Nephron progenitor cell (in vitro differentiated cells): ENCODE measurements at regions not wholly inside any gene's neighbourhood (a gene's known extent, or its start where the extent isn't known, plus 50 kb on each side); places are given as distances from the start of the nearest gene placed in this dataset.

Experiments
- DNase-seq: peaks from one replicate; pipeline ENCODE4 v3.0.0; 2021
- H3K27ac Mint-ChIP-seq: 2 replicates; pipeline ENCODE4 v1.8.0; 2021; ENCODE audit warnings: mild to moderate bottlenecking, moderate library complexity, mixed read lengths
- H3K27me3 Mint-ChIP-seq: 2 replicates; pipeline ENCODE4 v1.8.0; 2021; ENCODE audit warnings: mild to moderate bottlenecking, low read depth, mixed read lengths; ENCODE audit not compliant: poor library complexity
- H3K36me3 Mint-ChIP-seq: 2 replicates; pipeline ENCODE4 v1.8.0; 2021; ENCODE audit warnings: low read depth, mixed read lengths
- H3K4me1 Mint-ChIP-seq: 2 replicates; pipeline ENCODE4 v1.8.0; 2021; ENCODE audit warnings: mixed read lengths
- H3K4me3 Mint-ChIP-seq: 2 replicates; pipeline ENCODE4 v1.8.0; 2021; ENCODE audit warnings: mild to moderate bottlenecking, moderate library complexity, mixed read lengths
- H3K9me3 Mint-ChIP-seq: 2 replicates; pipeline ENCODE4 v1.8.0; 2021; ENCODE audit warnings: mild to moderate bottlenecking, moderate library complexity, mixed read lengths
- TF ChIP-seq, protein P1 (sequence below): fragments of 200-600 bp; sonication (generic); IDR thresholded peaks from 2 replicates; pipeline ENCODE4 v1.5.0; 2021; ENCODE audit warnings: antibody characterized with exemption

DNA sequence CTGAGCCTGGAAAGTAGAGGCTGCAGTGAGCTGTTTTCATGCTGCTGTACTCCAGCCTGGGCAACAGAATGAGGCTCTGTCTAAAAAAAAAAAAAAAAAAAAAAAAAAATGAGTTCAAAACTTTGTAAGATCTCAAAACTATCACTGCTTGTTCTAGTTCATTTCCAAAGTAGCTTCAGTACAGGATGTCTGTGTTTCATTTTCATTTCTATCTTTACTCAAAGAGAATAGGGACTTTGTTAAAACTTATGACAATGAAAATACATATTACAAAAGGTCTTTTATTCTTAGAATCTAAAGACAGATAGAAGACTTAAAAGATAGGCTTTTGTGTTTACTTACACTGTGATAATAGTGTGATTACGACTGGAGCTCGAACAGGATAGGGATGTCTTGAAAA is 709.7 kb downstream of the ADGRL2 start:
- H3K27me3 Mint-ChIP-seq: peaks cover 2% of the 10 kb centered on the region
- no peak overlapping the region for H3K4me3 Mint-ChIP-seq
- H3K9me3 Mint-ChIP-seq: no peaks in the 10 kb centered on the region
- no peaks in the 10 kb centered on the region for H3K36me3 Mint-ChIP-seq
- no peak overlapping the region for H3K27ac Mint-ChIP-seq
- no peak for DNase-seq
- no peaks in the 10 kb centered on the region for H3K4me1 Mint-ChIP-seq
- TF ChIP-seq, protein P1, sequence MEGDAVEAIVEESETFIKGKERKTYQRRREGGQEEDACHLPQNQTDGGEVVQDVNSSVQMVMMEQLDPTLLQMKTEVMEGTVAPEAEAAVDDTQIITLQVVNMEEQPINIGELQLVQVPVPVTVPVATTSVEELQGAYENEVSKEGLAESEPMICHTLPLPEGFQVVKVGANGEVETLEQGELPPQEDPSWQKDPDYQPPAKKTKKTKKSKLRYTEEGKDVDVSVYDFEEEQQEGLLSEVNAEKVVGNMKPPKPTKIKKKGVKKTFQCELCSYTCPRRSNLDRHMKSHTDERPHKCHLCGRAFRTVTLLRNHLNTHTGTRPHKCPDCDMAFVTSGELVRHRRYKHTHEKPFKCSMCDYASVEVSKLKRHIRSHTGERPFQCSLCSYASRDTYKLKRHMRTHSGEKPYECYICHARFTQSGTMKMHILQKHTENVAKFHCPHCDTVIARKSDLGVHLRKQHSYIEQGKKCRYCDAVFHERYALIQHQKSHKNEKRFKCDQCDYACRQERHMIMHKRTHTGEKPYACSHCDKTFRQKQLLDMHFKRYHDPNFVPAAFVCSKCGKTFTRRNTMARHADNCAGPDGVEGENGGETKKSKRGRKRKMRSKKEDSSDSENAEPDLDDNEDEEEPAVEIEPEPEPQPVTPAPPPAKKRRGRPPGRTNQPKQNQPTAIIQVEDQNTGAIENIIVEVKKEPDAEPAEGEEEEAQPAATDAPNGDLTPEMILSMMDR: no peak

DNA sequence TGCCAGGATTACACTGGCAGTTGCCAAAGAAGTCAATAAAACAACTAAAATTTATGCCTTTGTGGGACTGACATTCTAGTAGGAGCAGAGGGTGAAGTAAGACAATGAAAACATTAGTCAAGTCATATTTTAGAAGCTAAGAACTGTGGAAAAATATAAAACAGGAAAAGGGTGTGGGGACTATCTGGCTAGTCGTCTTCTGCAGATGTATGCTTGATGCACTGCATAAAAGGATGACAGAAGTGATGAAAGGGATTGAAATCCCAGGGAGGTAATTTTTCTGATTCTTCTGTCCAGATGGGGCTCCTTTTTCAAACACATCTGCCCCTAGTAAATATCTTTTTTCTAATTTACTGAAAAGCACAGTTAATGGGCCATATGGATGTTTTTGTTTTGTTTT is 706.3 kb downstream of the ADGRL2 start:
- Mint-ChIP-seq H3K4me1 (peaks cover 12% of the 10 kb centered on the region), H3K9me3 (no peaks in the 10 kb centered on the region), H3K36me3 (no peaks in the 10 kb centered on the region), H3K4me3 (no peak overlapping the region), H3K27me3 (no peaks in the 10 kb centered on the region), H3K27ac (no peak overlapping the region)
- DNase-seq: no peak
- TF ChIP-seq, protein P1: no peak

DNA sequence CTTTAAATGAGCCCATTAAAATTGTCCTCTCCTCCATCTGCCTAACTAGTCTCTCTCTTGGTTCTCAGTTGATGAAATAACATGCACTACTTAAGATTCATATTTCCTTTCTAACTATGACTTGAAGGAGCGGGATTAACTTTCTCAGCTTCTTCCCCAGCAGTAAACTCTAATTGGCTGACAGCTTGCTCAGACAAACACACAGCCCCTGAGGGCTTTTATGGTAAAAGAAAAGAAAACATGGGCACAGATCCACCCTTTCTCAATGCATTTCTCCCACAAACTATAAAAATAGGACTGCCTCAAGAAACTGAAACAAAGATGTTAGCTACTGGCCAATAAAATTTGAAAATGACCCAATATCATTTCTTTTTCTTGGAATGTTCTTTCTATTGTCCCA is 703.1 kb downstream of the ADGRL2 start:
- TF ChIP-seq, protein P1: no peak
- no peak overlapping the region for H3K4me3 Mint-ChIP-seq
- no peak overlapping the region for H3K27ac Mint-ChIP-seq

DNA sequence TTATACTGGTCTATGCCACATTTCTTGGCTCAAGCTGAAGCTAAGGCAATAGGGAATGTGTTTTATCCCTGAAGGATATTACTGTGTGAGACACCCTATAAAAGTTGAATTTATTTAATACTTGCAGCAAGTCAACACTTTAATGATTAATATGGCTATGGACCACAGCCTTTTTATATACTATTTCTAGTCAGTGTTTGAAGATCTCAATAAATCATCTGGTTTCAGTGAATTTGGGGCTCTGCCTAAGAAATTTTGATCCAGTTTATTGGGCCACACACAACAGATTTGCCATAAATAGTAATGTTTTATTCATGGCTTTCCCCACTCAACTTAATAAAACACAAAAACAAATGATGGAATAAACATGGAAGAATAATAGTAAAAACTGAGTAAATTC is 698.3 kb downstream of the ADGRL2 start:
- Mint-ChIP-seq H3K4me3 (no peak overlapping the region), H3K9me3 (peaks cover 34% of the 10 kb centered on the region), H3K36me3 (peaks cover 27% of the 10 kb centered on the region), H3K27me3 (peaks cover 4% of the 10 kb centered on the region), H3K4me1 (peaks cover 8% of the 10 kb centered on the region), H3K27ac (no peak overlapping the region)
- DNase-seq: no peak
- TF ChIP-seq, protein P1: no peak

More for the DNA sequence above, 703.1 kb downstream of the ADGRL2 start:
- Mint-ChIP-seq H3K9me3 (no peaks in the 10 kb centered on the region), H3K36me3 (no peaks in the 10 kb centered on the region), H3K4me1 (peaks cover 12% of the 10 kb centered on the region), H3K27me3 (no peaks in the 10 kb centered on the region)
- no peak for DNase-seq

DNA sequence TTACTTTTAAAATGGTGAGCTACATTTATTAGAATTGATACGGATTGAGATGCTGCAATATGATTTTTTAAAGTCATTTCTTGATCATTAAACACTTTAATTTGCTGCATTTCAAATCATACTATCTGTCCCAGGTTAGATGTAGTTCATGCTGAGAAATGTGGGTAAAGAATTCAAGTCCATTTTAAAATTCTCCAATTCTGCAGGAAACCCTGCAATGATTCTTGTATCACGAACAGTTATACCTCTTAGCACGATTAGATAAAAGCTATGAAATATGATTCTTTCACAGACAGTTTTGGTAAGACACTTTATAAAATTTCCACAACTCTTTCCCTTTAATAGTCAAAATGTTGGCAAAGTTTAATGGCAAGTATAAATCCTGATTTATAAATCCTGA is 693.4 kb downstream of the ADGRL2 start:
- peaks cover 30% of the 10 kb centered on the region for H3K36me3 Mint-ChIP-seq
- no peak overlapping the region for H3K4me3 Mint-ChIP-seq
- H3K27me3 Mint-ChIP-seq: peaks cover 4% of the 10 kb centered on the region
- peaks cover 46% of the 10 kb centered on the region for H3K9me3 Mint-ChIP-seq
- H3K27ac Mint-ChIP-seq: no peak overlapping the region
- TF ChIP-seq, protein P1: no peak
- peaks cover 8% of the 10 kb centered on the region for H3K4me1 Mint-ChIP-seq
- no peak for DNase-seq

DNA sequence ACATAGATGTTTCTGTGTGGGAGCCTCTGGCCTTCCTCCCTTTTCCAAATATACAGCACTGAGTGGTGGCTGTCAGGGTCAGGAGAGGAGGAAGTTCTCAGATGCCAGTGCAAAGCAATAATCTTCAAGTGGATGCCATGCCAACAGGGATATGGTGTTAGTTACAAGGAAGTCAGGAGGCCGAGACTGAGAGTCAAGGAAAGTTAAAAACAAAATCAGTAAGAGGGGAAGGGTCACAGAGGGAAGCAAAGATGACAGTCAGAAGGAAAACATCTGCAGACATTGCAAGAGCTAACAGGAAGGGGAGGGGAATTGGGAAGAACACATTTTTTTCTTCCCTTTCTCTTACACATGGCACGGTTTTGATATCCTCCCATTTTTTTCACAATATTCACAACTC is 691.4 kb downstream of the ADGRL2 start:
- H3K27me3 Mint-ChIP-seq: peaks cover 4% of the 10 kb centered on the region
- peak overlapping the region; percentile 85 for H3K27ac Mint-ChIP-seq
- H3K36me3 Mint-ChIP-seq: peaks cover 28% of the 10 kb centered on the region
- H3K4me3 Mint-ChIP-seq: no peak overlapping the region
- peaks cover 8% of the 10 kb centered on the region for H3K4me1 Mint-ChIP-seq
- no peak for DNase-seq
- TF ChIP-seq, protein P1: no peak
- H3K9me3 Mint-ChIP-seq: peaks cover 44% of the 10 kb centered on the region
